GM21528 (cell line): ENCODE measurements at regions not wholly inside any gene's neighbourhood (a gene's known extent, or its start where the extent isn't known, plus 50 kb on each side); places are given as distances from the start of the nearest gene placed in this dataset.

ENCODE experiments used
- ATAC-seq: cut with Tn5 transposase; IDR thresholded peaks from one replicate; pipeline ENCODE4 v1.9.1; 2021; ENCODE audit warnings: mild to moderate bottlenecking, moderate library complexity; ENCODE audit not compliant: unreplicated experiment, low FRiP score

GRCh38 chr5:3729631-3730030, 134.0 kb downstream of the IRX1 start:
- ATAC-seq = no peak

- no peak for ATAC-seq
Observed at GRCh38 chr5:3734632-3735031, 139.0 kb downstream of the IRX1 start.

GRCh38 chr5:3736466-3736865, 140.8 kb downstream of the IRX1 start:
- no peak for ATAC-seq

GRCh38 chr5:3736926-3737325, 141.3 kb downstream of the IRX1 start:
- ATAC-seq = no peak

GRCh38 chr5:3738919-3739318, 143.3 kb downstream of the IRX1 start:
- no peak for ATAC-seq

GRCh38 chr5:3740546-3741373, 145.1 kb downstream of the IRX1 start:
- ATAC-seq = no peak

- ATAC-seq = no peak
Observed at GRCh38 chr5:3741374-3741770, 145.7 kb downstream of the IRX1 start.

GRCh38 chr5:3742750-3743149, 147.1 kb downstream of the IRX1 start:
- ATAC-seq = no peak

- ATAC-seq = no peak
Observed at GRCh38 chr5:3751846-3752245, 156.2 kb downstream of the IRX1 start.

GRCh38 chr5:3778000-3778550, 182.4 kb downstream of the IRX1 start:
- ATAC-seq = no peak

- no peak for ATAC-seq
Observed at GRCh38 chr5:3778945-3779344, 183.3 kb downstream of the IRX1 start.

- ATAC-seq = no peak
Observed at GRCh38 chr5:3780278-3780677, 184.6 kb downstream of the IRX1 start.

- ATAC-seq = no peak
Observed at GRCh38 chr5:3780907-3781306, 185.3 kb downstream of the IRX1 start.

GRCh38 chr5:3784854-3785253, 189.2 kb downstream of the IRX1 start:
- ATAC-seq = no peak

GRCh38 chr5:3786165-3786564, 190.5 kb downstream of the IRX1 start:
- no peak for ATAC-seq

- no peak for ATAC-seq
Observed at GRCh38 chr5:3786891-3787430, 191.3 kb downstream of the IRX1 start.

GRCh38 chr5:3787604-3788003, 192.0 kb downstream of the IRX1 start:
- no peak for ATAC-seq

GRCh38 chr5:3789519-3790193, 194.0 kb downstream of the IRX1 start:
- ATAC-seq = no peak

GRCh38 chr5:3793162-3793561, 197.5 kb downstream of the IRX1 start:
- ATAC-seq = no peak

- ATAC-seq = no peak
Observed at GRCh38 chr5:3794611-3795010, 199.0 kb downstream of the IRX1 start.

GRCh38 chr5:3796736-3797135, 201.1 kb downstream of the IRX1 start:
- ATAC-seq = no peak
